H1 (cell line): ENCODE measurements at regions not wholly inside any gene's neighbourhood (a gene's known extent, or its start where the extent isn't known, plus 50 kb on each side); places are given as distances from the start of the nearest gene placed in this dataset.

Experiments used
- CTCF ChIA-PET: fragments of 300-600 bp; sonication (Branson Sonifier 250); formaldehyde crosslinking; loops from one replicate; lab custom pipeline; 2021; ENCODE audit not compliant: partially characterized antibody; lab: Charles Lee
- POLR2A ChIA-PET: fragments of 300-600 bp; sonication (Branson Sonifier 250); formaldehyde crosslinking; loops from one replicate; lab custom pipeline; 2021; ENCODE audit warnings: inconsistent platforms; ENCODE audit not compliant: partially characterized antibody; lab: Charles Lee
- DNase-seq, 2 experiments: peaks; one replicate each; pipeline versions ENCODE4 v3.0.0 to v3.0.0-alpha.2; 2010 to 2022; ENCODE audit warnings: low spot score in 2 of 2, low read depth in 1 of 2, mixed read lengths in 1 of 2
- FAIRE-seq: peaks from 2 replicates; lab custom pipeline; 2011; peaks lifted over from hg19 to GRCh38; lab: Jason Lieb, UNC
- H2AFZ ChIP-seq: 2 replicates; pipeline ENCODE4 v1.8.1; 2012; ENCODE audit warnings: low read length, inconsistent platforms
- H2AK5ac ChIP-seq: 2 replicates; pipeline ENCODE4 v1.6.1; 2013; ENCODE audit warnings: low read depth, low read length
- H2BK120ac ChIP-seq: replicated peaks from 2 replicates; pipeline ENCODE3; 2013; ENCODE audit warnings: low read depth, low read length, inconsistent platforms
- H2BK12ac ChIP-seq: 2 replicates; pipeline ENCODE4 v1.6.1; 2013; ENCODE audit warnings: low read depth, low read length
- H2BK15ac ChIP-seq: 2 replicates; pipeline ENCODE4 v1.6.1; 2013; ENCODE audit warnings: low read length
- H2BK20ac ChIP-seq: 2 replicates; pipeline ENCODE4 v1.6.1; 2013; ENCODE audit warnings: low read length
- H2BK5ac ChIP-seq: 2 replicates; pipeline ENCODE4 v1.6.1; 2013; ENCODE audit warnings: low read depth, low read length
- H3K14ac ChIP-seq: 2 replicates; pipeline ENCODE4 v1.6.1; 2013; ENCODE audit warnings: inconsistent platforms; ENCODE audit not compliant: insufficient read length
- H3K18ac ChIP-seq: 2 replicates; pipeline ENCODE4 v1.6.1; 2013; ENCODE audit warnings: low read length; ENCODE audit errors: extremely low read depth
- H3K23ac ChIP-seq: 2 replicates; pipeline ENCODE4 v1.6.1; 2013; ENCODE audit warnings: inconsistent platforms; ENCODE audit not compliant: insufficient read length
- H3K23me2 ChIP-seq: 2 replicates; pipeline ENCODE4 v1.6.1; 2013; ENCODE audit warnings: low read depth, low read length
- H3K27ac ChIP-seq: 2 replicates; pipeline ENCODE4 v1.6.1; 2011; ENCODE audit warnings: low read depth, low read length, inconsistent platforms
- H3K27me3 ChIP-seq, 4 experiments: replicated peaks in 1 of 4; 1 replicate in 1 of 4; 2 replicates in 3 of 4; pipeline versions ENCODE4 v1.6.1 to v1.8.1; 2011 to 2013; ENCODE audit warnings: low read length in 3 of 4, mild to moderate bottlenecking in 3 of 4, inconsistent platforms in 2 of 4, mixed read lengths in 2 of 4, moderate library complexity in 1 of 4; ENCODE audit not compliant: control insufficient read depth in 3 of 4, insufficient read depth in 3 of 4; ENCODE audit errors: extremely low read depth in 1 of 4
- H3K36me3 ChIP-seq, 4 experiments: 2 replicates each; pipeline versions ENCODE4 v1.6.1 to v1.8.1; 2011 to 2013; ENCODE audit warnings: mild to moderate bottlenecking in 4 of 4, low read length in 3 of 4, moderate library complexity in 2 of 4, control low read depth in 1 of 4, inconsistent platforms in 1 of 4; ENCODE audit not compliant: insufficient read depth in 4 of 4, control insufficient read depth in 2 of 4
- H3K4ac ChIP-seq: replicated peaks from 2 replicates; pipeline ENCODE3; 2013; ENCODE audit warnings: low read length, low read depth, mixed read lengths, inconsistent platforms; ENCODE audit not compliant: insufficient read length
- H3K4me1 ChIP-seq, 4 experiments: replicated peaks in 1 of 4; 1 replicate in 1 of 4; 2 replicates in 3 of 4; pipeline versions ENCODE4 v1.6.1 to v1.8.1; 2011 to 2013; ENCODE audit warnings: low read length in 3 of 4, inconsistent platforms in 2 of 4, mixed read lengths in 1 of 4; ENCODE audit not compliant: insufficient read depth in 4 of 4, control insufficient read depth in 3 of 4
- H3K4me2 ChIP-seq, 2 experiments: 2 replicates each; pipeline versions ENCODE4 v1.6.1 to v1.8.1; 2011 to 2013; ENCODE audit warnings: low read depth in 2 of 2, low read length in 2 of 2, control low read depth in 1 of 2, inconsistent platforms in 1 of 2, mild to moderate bottlenecking in 1 of 2; ENCODE audit not compliant: insufficient read depth in 1 of 2
- H3K4me3 ChIP-seq, 4 experiments: fragments of 200-600, 300-600 bp in 1 of 4; sonication (generic), shearing (Covaris generic), sonication (Bioruptor Twin) in 1 of 4; 2 replicates each; pipeline versions ENCODE4 v1.5.1 to v1.8.1; 2011 to 2016; ENCODE audit warnings: low read length in 4 of 4, low read depth in 3 of 4, control low read depth in 2 of 4, inconsistent platforms in 2 of 4, mild to moderate bottlenecking in 2 of 4, mixed read lengths in 1 of 4, moderate library complexity in 1 of 4; ENCODE audit not compliant: insufficient read depth in 2 of 4; ENCODE audit errors: extremely low read depth in 1 of 4
- H3K56ac ChIP-seq: replicated peaks from 2 replicates; pipeline ENCODE3; 2013; ENCODE audit warnings: low read depth, mild to moderate bottlenecking, mixed read lengths, low read length, inconsistent platforms; ENCODE audit not compliant: insufficient read length
- H3K79me1 ChIP-seq: 2 replicates; pipeline ENCODE4 v1.6.1; 2013; ENCODE audit warnings: low read depth, low read length, control low read depth
- H3K79me2 ChIP-seq, 2 experiments: 2 replicates each; pipeline versions ENCODE4 v1.6.1 to v1.8.1; 2012 to 2013; ENCODE audit warnings: low read length in 2 of 2, mild to moderate bottlenecking in 2 of 2, inconsistent platforms in 1 of 2; ENCODE audit not compliant: insufficient read depth in 2 of 2, control insufficient read depth in 1 of 2
- H3K9ac ChIP-seq, 4 experiments: replicated peaks in 1 of 4; 1 replicate in 1 of 4; 2 replicates in 3 of 4; pipeline versions ENCODE4 v1.6.1 to v1.8.1; 2011 to 2013; ENCODE audit warnings: low read depth in 3 of 4, low read length in 3 of 4, control low read depth in 2 of 4, mild to moderate bottlenecking in 2 of 4, moderate library complexity in 2 of 4, inconsistent platforms in 1 of 4; ENCODE audit errors: extremely low read depth in 1 of 4
- H3K9me3 ChIP-seq, 2 experiments: 2 replicates each; pipeline versions ENCODE4 v1.6.1 to v1.8.1; 2012 to 2013; ENCODE audit warnings: mild to moderate bottlenecking in 2 of 2, moderate library complexity in 2 of 2, control low read depth in 1 of 2, inconsistent platforms in 1 of 2, low read depth in 1 of 2, low read length in 1 of 2, mixed read lengths in 1 of 2; ENCODE audit not compliant: insufficient read depth in 2 of 2
- H4K20me1 ChIP-seq, 2 experiments: replicated peaks in 1 of 2; 2 replicates each; pipeline versions ENCODE3 to v1.8.1; 2011 to 2013; ENCODE audit warnings: inconsistent platforms in 2 of 2, low read length in 2 of 2, mild to moderate bottlenecking in 1 of 2; ENCODE audit not compliant: insufficient read depth in 2 of 2, control insufficient read depth in 1 of 2
- H4K5ac ChIP-seq: 2 replicates; pipeline ENCODE4 v1.6.1; 2013; ENCODE audit warnings: low read length, low read depth, mixed read lengths, inconsistent platforms; ENCODE audit not compliant: insufficient read length
- H4K8ac ChIP-seq: 2 replicates; pipeline ENCODE4 v1.8.0; 2013; ENCODE audit warnings: mild to moderate bottlenecking, moderate library complexity, low read length, inconsistent platforms; ENCODE audit not compliant: insufficient read depth; ENCODE audit errors: extremely low read depth
- H4K91ac ChIP-seq: replicated peaks from 2 replicates; pipeline ENCODE3; 2013; ENCODE audit warnings: low read length, mixed read lengths, inconsistent platforms; ENCODE audit not compliant: insufficient read length
- BACH1 ChIP-seq: IDR thresholded peaks from 2 replicates; pipeline ENCODE4 v1.6.1; 2012; ENCODE audit warnings: low read length, improper control_type of control experiment
- BRCA1 ChIP-seq: IDR thresholded peaks from 2 replicates; pipeline ENCODE4 v1.6.1; 2012; ENCODE audit warnings: low read depth, low read length, improper control_type of control experiment
- CBX8 ChIP-seq: fragments of 300-800, 300-1000 bp; sonication (generic); IDR thresholded peaks from 2 replicates; pipeline ENCODE4 v1.7.1; 2016; ENCODE audit warnings: low read depth, low read length, borderline replicate concordance
- CREB1 ChIP-seq: IDR thresholded peaks from 2 replicates; pipeline ENCODE4 v1.6.1; 2012; ENCODE audit warnings: inconsistent platforms
- EP300 ChIP-seq, 2 experiments: IDR thresholded peaks; 1 replicate in 1 of 2; 2 replicates in 1 of 2; pipeline ENCODE4 v1.6.1; 2011 to 2012; ENCODE audit warnings: low read depth in 2 of 2, low read length in 2 of 2, mild to moderate bottlenecking in 2 of 2, borderline replicate concordance in 1 of 2, inconsistent platforms in 1 of 2, moderate library complexity in 1 of 2
- HDAC2 ChIP-seq, 2 experiments: fragments of 300-600 bp in 1 of 2; sonication (generic) in 1 of 2; IDR thresholded peaks; 2 replicates each; pipeline ENCODE4 v1.6.1; 2011 to 2012; ENCODE audit warnings: low read depth in 2 of 2, low read length in 2 of 2, mild to moderate bottlenecking in 2 of 2, moderate library complexity in 2 of 2, borderline replicate concordance in 1 of 2, inconsistent platforms in 1 of 2
- HDAC6 ChIP-seq: IDR thresholded peaks from one replicate; pipeline ENCODE4 v1.7.1; 2012; ENCODE audit warnings: low read depth, mild to moderate bottlenecking, inconsistent platforms, low read length, moderate library complexity
- POLR2AphosphoS5 ChIP-seq: IDR thresholded peaks from 2 replicates; pipeline ENCODE4 v1.6.1; 2011; ENCODE audit warnings: low read depth, low read length
- RNF2 ChIP-seq: fragments of 200-900, 300-1000 bp; sonication (generic); IDR thresholded peaks from 2 replicates; pipeline ENCODE4 v1.7.1; 2016; ENCODE audit warnings: borderline replicate concordance, low read depth, mild to moderate bottlenecking, antibody characterized with exemption, low read length; ENCODE audit not compliant: poor library complexity, severe bottlenecking; ENCODE audit errors: missing control alignments
- SP1 ChIP-seq: IDR thresholded peaks from 2 replicates; pipeline ENCODE4 v1.6.1; 2011; ENCODE audit warnings: low read depth, low read length
- SRF ChIP-seq: IDR thresholded peaks from 2 replicates; pipeline ENCODE4 v1.6.1; 2011; ENCODE audit warnings: mild to moderate bottlenecking, low read depth, low read length, moderate library complexity
- SUZ12 ChIP-seq: fragments of 200-600 bp; sonication (generic); IDR thresholded peaks from 2 replicates; pipeline ENCODE4 v1.6.1; 2012; ENCODE audit warnings: mild to moderate bottlenecking, inconsistent platforms, low read length, moderate library complexity, mixed read lengths
- TAF1 ChIP-seq: IDR thresholded peaks from 2 replicates; pipeline ENCODE4 v1.6.1; 2011; ENCODE audit warnings: mild to moderate bottlenecking, low read depth, low read length
- WGBS, 2 experiments: shearing (Covaris generic) in 1 of 2; methylation state at CpG; one replicate each; pipeline versions ENCODE4 v1.1.6 to v1.1.7; 2013 to 2015; ENCODE audit warnings: low lambda C conversion rate in 2 of 2, mixed read lengths in 2 of 2, inconsistent platforms in 1 of 2, low coverage in 1 of 2, missing lambda C conversion rate in 1 of 2; ENCODE audit not compliant: insufficient replicate concordance in 2 of 2, insufficient coverage in 1 of 2, insufficient read length in 1 of 2; ENCODE audit errors: extremely low coverage in 1 of 2, missing lambda C conversion rate in 1 of 2; 5-methylcytosine and 5-hydroxymethylcytosine counted together

DNA sequence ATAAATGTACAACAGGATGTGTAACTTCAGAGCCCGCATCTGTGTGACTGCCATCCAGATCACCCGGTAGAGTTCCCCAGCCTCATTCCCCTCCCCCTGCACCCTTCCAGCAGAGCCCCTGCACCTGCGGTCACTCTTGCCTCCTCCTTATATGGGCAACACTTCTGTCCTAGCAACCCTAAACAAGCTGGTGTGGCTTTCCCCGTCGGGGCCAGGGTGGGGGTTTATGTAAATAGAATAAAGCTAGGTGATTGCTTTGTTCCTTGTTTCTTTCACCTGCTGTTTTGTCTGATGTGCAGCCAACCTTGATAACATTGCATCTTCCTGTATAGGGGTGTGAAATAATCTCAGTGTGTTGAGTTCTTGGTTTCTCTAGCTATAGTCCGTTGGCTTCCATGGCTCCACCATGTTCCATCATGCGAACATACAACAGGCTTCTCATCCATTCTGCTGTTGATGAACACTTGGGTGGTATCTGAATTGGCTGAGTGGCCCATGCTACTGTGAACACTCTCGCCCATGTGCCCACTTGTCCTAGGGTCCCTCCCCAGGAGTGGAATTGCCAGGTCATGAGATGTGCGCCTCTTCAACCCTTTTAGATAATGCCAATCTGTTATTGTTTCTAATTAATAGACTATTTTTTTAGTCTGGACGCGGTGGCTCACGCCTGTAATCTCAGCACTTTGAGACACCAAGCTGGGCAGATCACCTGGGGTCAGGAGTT is 102.2 kb downstream of the KIF26A start:
- H3K27me3 ChIP-seq, result no peaks in the 10 kb centered on the region
- no peak overlapping the region for H2BK12ac ChIP-seq
- no peak overlapping the region for H3K14ac ChIP-seq
- H3K23me2 ChIP-seq, result no peaks in the 10 kb centered on the region
- H3K9ac ChIP-seq, result no peak overlapping the region
- H2BK120ac ChIP-seq, result no peak overlapping the region
- H3K18ac ChIP-seq, result no peak overlapping the region
- ChIA-PET CTCF (interaction anchor here (2.4 kb wide), 1 partner anchor 15 kb away, joined by 14 read pairs; no protein-coding TSS in a partner anchor), POLR2A (no interaction called here)
- peak in 1 of 2 experiments; percentile 43 for DNase-seq
- H3K56ac ChIP-seq, result no peak overlapping the region
- H3K4me3 ChIP-seq, result no peak overlapping the region
- no peak overlapping the region for H2AK5ac ChIP-seq
- H2BK5ac ChIP-seq, result no peak overlapping the region
- no peak overlapping the region for H4K91ac ChIP-seq
- no peak overlapping the region for H3K23ac ChIP-seq
- H3K79me2 ChIP-seq, result no peaks in the 10 kb centered on the region
- no peak overlapping the region for H3K4ac ChIP-seq
- H3K4me1 ChIP-seq, result peaks cover 0 to 6% (median 4%) of the 10 kb centered on the region in 4 experiments; a peak in 5 of 7 replicates
- no peaks in the 10 kb centered on the region for H4K20me1 ChIP-seq
- H4K5ac ChIP-seq, result no peak overlapping the region
- peaks cover 11 to 32% of the 10 kb centered on the region in 2 experiments for H3K9me3 ChIP-seq
- H3K4me2 ChIP-seq, result no peak overlapping the region
- H3K36me3 ChIP-seq, result no peaks in the 10 kb centered on the region
- H2BK20ac ChIP-seq, result no peak overlapping the region
- H2BK15ac ChIP-seq, result no peak overlapping the region
- H3K27ac ChIP-seq, result no peak overlapping the region
- H2AFZ ChIP-seq, result no peak overlapping the region
- no peaks in the 10 kb centered on the region for H3K79me1 ChIP-seq
- no peak for FAIRE-seq
- no peak overlapping the region for H4K8ac ChIP-seq
- 70% methylated on average over 12 of the region's 12 CpGs; no CpG with 5 or more reads in 1 of the 2 experiments for WGBS, 2 experiments
- TF ChIP-seq SUZ12 (no peak), EP300 (IDR thresholded peaks at IDR 0.05; ENCODE audit: borderline replicate concordance in 1 of 2, low read depth in 2 of 2, low read length in 2 of 2) (peak in 1 of 2 experiments; percentile 47; a peak in 1 of 3 replicates), BRCA1 (no peak), RNF2 (no peak), HDAC2 (IDR thresholded peaks at IDR 0.05; ENCODE audit: borderline replicate concordance in 1 of 2, low read depth in 2 of 2, low read length in 2 of 2) (no peak), HDAC6 (no peak), TAF1 (no peak), SP1 (no peak), BACH1 (no peak), SRF (peak; percentile 94), POLR2AphosphoS5 (no peak), CREB1 (no peak), CBX8 (no peak)
